Tongue (tissue), 1 donor: ENCODE measurements at regions not wholly inside any gene's neighbourhood (a gene's known extent, or its start where the extent isn't known, plus 50 kb on each side); places are given as distances from the start of the nearest gene placed in this dataset.
A peak's percentile ranks its signal among the peaks of the same experiment; 100 is the strongest.

Source experiments
- DNase-seq: peaks from one replicate; pipeline ENCODE4 v3.0.0-alpha.2; 2015

DNA sequence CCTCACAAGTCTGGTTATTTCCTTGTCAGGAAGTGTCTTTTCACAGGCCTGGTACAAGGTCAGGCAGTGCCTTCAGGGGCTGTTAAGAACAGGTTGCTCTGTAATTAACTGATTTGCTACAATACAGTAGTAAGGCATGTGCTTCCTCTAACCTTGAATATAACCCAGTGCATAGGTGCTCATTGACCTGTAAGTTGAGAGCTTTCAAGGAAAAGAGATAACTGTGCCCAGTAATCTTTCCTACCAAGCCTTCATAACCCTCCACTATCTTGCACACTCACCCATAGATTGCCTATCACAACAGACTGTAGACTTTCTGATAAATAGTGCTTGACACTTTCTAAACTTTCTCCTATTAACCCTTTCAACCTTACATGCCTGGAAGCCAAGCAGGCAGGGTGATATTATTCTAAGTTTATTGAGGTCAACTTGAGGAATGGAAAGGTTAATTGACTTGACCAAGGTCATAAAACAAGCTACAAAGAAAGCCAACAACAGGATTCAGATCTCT is 148.1 kb downstream of the PPARGC1A start:
- DNase-seq = no peak

DNA sequence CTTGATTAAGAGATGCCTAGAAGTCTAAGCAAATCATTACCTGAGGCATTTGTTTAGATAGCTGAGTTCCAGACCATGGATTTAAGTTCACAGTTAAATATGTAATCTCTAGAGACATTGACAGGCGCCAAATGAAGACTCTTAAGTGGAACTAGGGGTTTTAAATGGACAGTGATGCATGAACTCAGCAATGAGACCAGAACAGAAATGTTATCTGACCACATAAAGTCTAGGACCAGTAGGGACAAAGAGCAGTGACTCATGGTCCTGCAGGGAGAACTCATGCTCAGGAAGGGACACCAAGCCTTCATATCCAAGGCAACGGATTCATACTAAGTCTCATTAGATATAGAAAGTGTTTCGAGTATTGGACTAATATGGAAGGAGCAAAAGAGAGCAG is 152.3 kb downstream of the PPARGC1A start:
- no peak for DNase-seq

DNA sequence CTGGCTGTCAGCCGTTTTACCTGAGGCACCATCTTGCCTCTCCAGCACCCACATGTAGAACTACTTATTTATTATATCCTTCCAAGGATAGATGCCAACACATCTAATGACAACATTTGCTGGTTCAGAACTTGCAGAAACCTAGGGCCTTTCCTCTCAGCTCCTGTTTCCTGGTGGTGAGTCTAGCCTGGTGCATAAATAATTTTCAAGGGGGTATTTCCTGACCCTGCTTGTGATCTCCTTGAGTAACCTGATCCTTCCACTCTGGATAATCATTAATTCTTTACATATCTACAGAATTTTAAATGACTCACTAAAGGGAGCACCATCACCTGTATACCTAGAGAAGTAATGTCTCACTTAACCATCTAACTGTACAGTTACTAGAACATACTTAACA is 153.4 kb downstream of the PPARGC1A start:
- DNase-seq = no peak

DNA sequence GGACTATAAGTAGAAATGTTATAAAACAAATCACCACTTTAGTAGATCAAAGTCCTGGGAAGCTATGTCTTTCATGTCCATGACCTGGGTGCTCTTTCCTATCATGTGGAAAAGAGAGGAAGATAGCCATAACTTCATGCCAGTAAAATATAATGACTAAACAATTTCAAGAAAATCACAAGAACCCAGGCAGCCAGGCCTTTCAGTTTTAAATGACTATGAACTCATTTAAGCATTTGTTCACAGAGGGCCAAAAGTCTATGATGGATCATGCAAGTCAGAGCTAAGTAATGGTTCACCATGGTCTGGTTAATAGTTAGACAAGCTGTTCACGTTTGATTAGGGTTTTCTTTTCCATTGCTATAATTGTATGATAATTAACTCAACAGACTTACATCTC is 155.8 kb downstream of the PPARGC1A start:
- DNase-seq = no peak

DNA sequence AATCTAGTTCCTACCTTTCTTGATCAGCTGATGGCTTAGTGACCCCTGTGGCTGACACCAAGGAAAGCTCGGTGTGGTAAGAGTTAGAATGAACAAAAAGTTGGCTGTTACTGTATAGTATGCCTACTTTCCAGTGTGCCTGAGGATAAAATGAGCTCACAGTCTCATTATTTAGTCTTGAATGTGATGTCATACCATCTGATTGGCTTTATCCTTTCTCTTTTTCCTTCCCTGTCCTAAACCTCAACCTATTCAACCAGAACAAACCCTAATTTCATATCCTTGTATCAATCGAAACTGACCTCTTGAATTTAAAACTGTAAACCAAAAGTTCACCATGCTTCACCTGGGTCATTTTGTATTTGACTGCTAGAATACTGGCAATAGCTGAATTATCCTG is 156.4 kb downstream of the PPARGC1A start:
- DNase-seq = no peak

DNA sequence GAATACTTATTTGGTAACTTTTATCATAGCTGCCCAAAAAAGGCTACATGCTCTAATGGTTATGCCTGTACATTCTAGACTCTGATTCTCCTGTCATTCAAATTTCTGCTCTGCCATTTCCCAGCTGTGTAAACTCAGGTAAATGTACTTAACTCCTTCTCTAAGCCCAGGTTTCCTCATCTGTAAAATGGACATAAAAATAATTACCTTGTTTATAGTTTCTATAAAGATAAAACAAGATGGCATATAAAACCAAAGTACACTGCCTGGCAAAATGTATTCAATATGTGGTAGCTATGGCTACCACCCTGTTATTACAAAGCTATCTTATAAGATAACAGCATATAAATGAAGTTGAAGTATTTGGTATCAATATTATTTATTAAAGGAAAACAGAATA is 158.8 kb downstream of the PPARGC1A start:
- DNase-seq = no peak

DNA sequence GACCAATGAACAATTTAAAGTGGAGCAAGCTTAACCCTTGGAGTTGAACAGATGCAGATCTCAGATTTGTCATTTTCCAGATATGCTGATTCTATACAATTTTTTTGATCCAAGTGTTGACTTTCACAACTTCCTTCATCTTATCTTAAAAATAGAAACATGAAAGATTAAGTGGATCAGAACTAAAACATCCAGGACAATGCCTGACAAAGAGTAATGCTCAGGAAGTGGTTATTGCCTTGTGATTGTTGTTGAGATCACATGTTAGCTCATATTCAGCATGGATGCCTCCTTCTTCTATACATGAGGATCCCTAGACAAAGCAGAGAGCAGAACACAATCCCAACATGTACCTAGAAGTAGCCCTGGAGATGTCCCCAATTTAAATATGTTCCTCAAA is 160.9 kb downstream of the PPARGC1A start:
- DNase-seq = no peak

DNA sequence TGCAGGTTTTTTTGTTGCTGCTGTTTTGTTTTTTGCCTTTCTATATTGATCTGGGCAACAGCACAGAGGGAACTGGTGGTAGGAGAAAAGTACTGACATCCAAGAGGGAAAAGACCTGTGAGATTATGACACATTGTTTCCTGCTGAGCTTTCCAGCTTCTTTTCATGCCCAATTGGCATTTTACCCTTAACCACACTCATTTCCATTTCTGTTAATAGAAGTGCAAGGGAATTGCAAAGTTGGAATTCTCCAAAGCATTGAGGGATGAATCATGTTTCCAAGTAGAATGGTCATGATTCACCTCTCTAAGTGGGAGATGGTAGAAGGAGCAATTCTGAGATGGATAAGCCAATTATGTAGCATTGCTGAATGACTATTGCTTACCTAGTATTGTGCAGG is 161.5 kb downstream of the PPARGC1A start:
- DNase-seq = no peak

DNA sequence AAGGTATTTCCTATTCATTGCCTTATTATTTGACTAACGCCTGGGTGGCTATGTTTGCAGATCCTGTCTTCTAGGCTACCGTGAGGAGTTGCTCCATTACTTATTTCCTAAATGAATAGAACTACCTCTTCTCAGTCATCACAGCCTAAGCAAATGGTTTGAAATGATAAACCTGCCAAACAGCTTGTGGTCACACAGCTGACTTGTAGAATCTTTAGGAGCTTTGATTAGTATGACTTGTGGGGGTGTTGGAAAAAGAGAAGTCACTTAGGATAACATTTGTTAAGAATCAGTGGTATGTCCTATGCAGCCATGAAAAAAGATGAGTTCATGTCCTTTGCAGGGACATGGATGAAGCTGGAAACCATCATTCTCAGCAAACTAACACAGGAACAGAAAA is 169.3 kb downstream of the PPARGC1A start:
- DNase-seq = no peak

DNA sequence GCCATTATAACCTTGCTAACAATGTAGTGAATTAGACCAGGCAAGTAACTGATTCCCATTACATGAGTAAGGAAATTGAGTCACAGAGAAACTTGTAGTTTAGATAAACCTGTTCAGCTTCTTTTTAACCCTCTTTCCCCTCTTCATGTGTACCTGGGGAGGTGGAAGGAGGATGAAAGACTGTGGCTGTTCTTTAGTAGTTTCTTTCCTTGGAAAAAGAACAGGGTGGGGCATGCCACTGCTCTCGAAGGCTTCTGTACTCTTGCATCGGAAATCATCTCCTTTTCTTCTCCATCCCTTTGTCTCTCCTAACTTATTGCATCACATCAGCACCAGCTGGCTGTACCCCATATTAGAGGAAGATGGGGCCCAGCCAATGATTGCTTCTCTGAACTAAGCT is 171.4 kb downstream of the PPARGC1A start:
- DNase-seq = no peak

DNA sequence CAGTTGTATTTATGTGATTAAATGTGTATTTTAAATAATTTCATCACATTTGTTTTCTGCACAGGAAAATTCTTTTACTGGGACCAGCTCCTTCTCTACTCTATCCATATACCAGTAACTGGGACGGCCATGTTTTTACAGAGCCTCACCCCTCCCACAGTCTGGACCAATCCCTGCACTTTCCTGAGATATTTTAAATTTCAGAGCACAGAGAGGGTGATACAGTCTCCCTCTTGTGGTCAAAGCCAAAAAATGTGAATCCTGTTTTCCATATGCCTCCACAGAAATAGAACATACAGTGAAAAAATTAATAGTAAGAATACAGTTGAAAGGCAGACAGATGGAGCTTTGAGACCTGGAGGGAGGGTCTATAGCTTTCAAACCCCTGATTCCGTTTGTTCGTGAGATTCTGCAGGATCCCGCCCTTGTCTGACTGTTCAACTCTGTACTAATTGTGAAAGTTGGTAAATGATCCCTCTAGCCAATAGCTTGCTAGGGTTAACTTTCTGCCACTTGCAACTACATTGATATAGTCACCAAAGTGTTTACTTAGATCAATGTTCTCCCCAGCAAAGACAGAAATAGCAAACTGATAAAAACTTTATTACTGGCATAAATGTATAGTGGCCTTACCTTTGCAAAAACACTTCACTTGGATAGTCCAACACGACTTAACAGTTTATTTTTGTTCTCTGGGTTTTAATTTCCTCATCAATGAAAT is 172.2 kb downstream of the PPARGC1A start:
- DNase-seq = no peak

DNA sequence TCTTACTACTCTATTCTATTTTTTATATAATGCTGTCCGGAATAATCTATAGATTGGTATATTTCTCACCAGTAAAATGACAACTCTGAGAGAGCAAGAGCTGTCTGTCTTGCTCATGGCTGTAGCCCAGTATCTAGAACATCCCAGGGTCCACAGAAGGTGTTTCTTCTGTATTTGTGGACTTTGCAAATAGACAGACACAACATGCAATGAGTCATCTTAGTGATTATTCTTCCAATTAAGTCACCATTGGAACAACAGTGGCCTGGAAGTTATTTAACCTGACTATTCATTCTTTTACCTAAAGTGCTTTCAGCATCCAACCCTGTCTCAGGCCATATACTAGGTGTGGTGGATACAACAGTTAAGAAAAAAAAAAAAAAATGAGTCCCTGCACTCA is 179.5 kb downstream of the PPARGC1A start:
- DNase-seq = no peak

DNA sequence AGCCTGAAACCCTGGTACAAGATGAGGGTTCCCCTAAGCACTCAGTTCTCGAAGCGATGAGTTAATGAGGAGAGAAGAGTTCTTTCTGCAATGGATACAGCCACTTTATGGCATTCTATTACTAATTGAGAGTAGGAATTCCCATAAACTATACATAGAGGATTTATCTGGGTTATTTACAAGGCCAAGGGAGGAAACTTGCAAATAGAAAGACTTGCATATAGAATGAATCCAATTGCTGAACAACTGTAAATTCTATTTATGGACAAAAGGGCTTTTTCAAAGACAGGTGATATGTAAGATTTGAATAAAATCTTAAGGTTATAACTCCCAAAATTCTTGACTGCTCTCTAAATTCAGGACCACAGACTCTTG is 182.2 kb downstream of the PPARGC1A start:
- no peak for DNase-seq

DNA sequence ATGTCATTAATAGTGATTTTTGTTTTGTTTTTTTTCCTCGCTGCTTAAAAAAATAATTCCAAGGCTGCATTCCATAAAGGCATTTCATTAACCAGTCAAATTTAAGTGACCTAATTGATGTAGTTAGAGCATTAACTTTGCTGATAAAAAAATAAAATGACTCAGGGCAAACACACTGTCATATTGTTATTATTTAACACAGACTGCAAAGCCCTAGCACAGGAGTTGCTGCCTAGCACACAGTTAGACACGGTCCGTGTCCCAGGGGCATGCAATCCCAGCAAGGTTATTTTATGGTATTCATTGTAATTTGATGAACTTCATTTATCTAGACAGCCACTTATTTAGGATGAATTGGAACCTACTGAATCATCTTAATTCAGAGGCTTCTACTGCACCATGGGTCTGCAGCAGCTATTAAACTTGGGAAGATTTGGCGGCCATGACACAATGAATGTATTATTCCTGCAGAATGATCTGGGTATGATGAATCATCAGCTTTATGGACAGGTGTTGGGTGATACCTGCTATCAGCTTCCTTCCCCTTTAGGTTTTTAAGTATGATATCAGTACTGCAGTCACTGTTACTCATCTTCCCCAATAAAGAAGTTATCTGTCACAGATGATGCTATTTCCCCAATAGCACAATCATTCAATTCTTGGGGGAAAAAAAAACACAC is 182.7 kb downstream of the PPARGC1A start:
- no peak for DNase-seq

DNA sequence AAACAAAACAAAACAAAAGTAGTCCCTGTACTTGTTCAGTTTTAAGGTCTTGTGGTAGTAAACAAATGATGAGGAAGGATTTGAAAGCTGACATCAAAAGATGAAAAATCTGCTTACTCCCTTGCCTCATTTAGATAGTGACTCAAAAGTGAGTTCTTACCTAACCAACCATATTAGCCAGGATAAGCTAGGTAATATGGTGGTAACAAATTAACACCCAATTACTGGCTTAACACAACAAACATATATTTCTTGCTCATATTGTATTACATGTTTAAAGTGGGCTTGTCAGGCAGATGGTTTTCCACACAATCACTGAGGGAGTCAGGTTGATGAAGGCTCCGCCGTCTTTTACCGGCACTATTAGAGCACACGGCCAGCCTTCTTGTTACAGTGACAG is 189.7 kb downstream of the PPARGC1A start:
- no peak for DNase-seq

DNA sequence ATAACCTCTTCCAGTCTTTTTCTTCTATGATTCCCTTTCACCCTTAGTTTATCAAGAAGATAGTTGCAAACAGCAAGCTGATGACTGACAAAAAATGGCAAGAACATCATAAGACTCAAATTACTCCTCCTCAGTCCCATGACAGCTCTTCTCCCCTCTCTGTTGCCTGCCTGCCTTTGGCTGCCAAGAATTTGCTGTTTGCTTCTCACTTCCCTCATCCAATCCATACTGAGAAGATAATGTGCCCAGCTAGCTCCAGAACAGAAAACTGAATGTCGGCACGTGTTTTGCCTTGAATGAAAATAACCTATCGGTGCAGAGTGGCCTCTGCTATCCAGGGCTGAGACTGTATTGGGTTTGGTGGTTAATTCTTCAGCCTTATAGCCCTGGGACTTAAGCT is 192.1 kb downstream of the PPARGC1A start:
- DNase-seq = no peak

DNA sequence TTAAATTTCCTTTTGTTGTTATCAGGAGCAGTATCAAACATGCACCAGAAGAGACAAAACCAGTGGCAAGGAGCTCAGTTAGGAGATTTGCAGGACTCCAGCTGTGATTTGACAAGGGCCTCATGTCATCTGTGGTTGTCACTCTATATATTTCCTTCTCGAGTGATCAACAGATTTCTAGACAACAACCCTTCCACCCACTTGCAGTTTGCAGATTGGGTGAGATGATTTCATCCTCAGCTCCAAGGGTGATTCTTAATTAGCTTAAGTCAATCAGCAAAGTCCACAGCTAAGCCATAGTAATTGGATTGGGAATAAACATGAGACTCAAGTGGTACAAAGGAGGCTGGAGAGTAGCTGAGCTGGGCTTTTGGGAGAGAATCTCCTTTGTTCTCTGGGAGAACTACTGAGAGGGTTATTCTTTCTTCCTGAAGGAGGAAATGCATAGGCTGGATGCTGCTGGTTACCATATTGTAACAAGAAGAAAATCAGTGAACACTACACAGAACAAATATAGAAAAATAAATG is 192.8 kb downstream of the PPARGC1A start:
- DNase-seq = peak; percentile 3

DNA sequence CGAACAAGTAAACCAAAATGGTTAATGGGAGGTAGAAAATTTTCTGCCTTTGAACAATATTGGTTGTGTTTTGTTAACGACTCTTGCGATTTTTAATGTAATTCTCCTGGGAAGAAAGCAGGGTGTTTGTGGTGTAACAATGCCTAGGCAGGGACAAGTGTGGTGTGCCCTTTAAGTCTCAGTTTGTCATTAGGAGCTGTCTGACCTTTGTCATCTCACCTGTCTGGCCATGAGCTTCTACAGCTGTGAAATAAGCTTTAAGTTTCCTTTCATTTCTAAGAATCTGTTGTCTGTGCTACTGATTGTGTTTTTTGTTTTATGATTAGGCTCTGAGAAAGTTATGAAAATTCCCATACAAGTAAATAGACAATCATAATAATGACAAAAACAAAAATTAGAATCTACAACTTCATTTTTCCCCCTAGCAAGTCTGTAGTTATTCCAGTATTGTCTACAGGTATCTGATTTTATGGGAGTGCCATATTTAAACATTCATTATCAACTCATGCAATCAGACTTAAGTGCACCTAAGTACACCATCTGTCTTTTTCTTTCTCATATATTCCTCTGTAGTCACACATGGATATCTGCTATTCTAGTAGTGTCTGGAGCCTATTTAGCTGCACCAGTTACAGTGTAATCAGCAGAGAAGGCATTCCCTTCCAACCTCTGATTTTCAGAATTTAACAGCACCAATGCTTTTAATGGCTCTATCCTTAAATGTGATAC is 203.5 kb downstream of the PPARGC1A start:
- DNase-seq = no peak

DNA sequence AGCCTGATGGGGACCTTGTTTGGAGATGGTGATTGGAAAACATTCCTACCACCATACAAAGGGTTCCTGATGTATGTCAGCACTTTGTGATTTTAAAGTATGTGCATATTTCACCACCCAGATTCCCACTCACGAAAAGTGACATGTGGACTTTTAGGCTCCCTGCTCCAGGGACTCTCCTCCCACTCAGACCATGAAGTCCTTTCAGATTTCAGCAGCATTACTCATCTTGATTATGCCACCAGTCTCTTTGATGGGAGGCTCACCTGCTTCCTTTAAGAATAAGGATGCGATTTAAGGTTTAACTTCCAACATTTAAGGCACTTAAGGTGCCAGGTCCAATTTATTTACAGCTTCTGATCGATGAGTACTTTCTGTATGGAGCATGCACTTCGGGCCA is 204.4 kb downstream of the PPARGC1A start:
- no peak for DNase-seq

DNA sequence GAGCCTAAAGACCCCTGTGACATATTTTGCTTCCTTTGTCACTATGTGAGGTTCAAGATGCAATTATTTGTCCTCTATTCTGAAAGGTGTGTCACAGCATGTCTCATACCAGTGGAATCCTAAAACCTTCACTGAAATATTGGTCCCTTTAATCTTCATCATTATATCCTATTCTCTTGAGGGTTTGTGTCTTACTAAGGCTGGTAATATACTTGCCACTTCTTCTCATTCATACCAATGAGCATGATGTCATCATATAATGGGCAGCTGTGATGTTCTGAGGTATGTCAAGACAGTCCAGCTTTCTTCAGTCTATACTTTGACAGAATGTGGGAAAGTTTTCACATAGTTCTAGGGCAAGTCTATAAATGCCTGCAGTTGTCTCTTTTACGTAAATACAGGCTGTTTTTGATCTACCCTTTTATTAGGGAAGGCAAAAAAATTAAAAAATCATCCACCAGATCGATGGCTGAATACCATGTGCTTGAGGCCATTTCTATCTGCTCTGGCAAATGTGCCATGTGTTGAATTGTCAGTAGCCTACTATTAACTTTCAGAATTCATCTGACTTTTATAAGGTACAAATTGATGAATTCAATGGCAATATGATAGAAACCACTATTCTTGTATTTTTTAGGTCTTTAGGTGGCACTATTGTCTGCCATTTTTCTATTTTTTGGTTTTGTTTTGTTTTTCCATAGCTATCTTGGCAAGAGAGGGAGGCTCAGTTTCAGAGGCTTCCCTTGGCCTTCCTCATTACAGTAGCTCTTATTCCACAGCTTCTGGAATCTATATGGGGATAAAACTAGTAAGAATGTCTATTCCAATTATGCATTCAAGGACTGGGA is 209.0 kb downstream of the PPARGC1A start:
- DNase-seq = peak; percentile 11

DNA sequence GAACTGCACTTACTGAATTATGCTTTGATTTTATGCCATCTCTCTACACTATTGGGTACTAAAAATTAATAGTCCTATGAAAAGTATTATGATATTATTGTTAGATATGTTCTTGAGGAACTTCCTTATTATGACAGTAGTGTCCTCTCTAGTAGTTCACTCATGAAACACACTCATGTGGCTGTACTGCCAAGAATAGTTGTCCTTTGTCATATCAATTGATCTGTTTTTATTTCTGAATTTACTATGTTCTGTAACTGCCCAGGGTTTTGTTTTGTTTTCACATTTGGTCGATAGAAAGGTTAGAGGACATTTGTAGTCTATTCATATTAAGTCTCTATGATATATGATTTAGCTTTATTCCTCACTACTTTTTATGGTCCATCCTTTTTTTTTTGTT is 215.2 kb downstream of the PPARGC1A start:
- DNase-seq = no peak

DNA sequence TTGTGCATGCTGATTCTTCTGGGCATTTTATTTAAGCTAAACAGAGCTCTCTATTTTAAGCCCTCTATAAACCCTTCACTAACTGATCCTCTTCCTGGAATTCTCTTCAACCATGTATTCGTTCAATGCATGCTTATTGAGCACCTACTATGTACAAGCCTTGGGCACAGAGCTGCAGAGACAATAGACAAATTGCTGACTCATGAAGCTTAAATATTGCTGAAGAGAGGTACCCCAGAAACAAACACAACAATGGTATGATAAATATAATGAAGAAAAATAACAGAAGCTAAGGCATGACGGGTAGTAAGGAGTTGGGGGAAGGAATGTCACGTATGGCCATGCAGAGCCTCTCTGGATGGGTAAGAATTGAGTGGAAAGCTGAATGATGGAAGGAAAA is 222.2 kb downstream of the PPARGC1A start:
- no peak for DNase-seq
